HG02970 (cell line): ENCODE measurements at regions not wholly inside any gene's neighbourhood (a gene's known extent, or its start where the extent isn't known, plus 50 kb on each side); places are given as distances from the start of the nearest gene placed in this dataset.
"Not testable (repeated sequence)": the region's sequence is repeated elsewhere in the genome, so short reads cannot be mapped to it uniquely, and the experiment has no call there.

Experiments
- ATAC-seq: cut with Tn5 transposase; IDR thresholded peaks from one replicate; pipeline ENCODE4 v1.9.1; 2021; ENCODE audit warnings: mild to moderate bottlenecking, moderate library complexity, moderate number of reproducible peaks; ENCODE audit not compliant: unreplicated experiment, low FRiP score

- ATAC-seq: no peak
Measured at GRCh38 chr2:155930312-155930711, 402.2 kb downstream of the NR4A2 start.

DNA sequence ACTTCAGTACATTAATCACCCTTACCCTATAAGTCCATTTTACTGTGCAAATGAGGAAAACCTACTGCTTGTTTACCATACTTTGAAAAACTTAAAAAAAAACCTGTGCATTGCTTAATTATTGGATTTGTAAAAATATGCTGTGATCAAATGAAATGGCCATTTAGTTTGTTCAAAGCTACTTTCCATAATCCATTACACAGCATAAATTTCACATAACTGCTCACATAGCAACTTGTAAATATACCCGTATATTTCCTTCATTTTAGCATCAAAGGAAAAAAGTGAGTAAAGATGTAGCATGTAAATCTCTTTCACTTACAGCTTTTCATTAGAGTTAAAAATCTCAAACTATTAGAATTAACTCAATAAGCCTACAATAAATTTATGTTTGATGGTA is 415.1 kb downstream of the NR4A2 start:
- ATAC-seq: no peak

- no peak for ATAC-seq
Measured at GRCh38 chr2:155913356-155913755, 419.2 kb downstream of the NR4A2 start.

- no peak for ATAC-seq
Measured at GRCh38 chr2:155908567-155908966, 424.0 kb downstream of the NR4A2 start.

DNA sequence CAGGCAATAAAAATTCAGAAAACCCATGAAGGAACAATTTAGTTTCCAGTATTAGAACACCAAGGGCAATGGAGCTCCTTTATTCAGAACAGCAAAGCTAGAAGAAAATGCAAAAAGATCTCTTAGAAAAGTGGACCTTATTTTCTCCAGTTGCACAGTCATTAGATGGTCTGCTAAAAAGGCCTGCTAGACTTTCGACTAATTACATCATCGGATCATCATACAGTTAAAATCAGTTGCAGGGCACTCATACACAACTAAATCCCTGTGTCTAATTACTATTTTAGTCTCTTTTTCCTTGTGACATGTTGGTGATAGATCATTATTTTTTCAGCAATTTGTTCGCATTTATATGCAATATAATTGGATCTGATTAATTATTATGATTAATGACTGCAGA is 425.3 kb downstream of the NR4A2 start:
- ATAC-seq: no peak

DNA sequence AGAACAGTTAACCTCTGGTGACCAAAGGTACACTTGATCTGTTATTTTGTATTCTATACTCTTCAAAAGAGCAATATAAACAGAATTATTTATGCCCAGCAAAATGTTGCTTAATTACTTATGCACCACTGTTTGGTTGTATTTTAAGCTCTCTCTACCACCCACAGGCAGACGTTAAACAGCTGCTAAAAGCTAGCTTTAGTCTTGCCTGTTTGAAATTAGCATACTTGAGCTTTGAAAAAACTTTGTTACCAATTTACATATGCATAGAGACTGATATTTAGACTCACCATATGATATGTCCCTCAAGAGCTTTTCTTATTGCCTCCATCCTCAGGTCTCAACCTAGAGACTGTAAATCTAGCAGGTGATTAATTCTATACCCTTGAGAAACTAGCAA is 426.9 kb downstream of the NR4A2 start:
- no peak for ATAC-seq

GRCh38 chr2:155904720-155905119 is 427.8 kb downstream of the NR4A2 start:
- no peak for ATAC-seq

DNA sequence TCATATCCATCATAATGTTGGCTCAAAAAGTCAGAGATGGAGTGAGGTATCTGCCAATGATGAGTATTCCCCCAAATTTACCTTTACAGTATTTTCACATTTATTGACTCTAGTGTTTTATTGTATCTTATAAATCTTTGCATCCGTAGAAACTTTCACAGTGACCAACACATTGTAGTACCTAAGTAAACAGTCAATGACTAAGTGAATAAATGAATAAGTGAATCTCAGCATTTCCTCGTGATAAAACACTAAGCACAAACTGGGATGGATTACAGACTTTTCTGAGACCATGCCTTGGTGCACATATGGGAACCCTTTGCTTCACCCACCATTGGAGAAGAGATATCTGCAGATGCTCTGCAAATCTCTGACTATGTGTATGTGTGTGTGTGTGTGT is 429.9 kb downstream of the NR4A2 start:
- ATAC-seq: no peak

GRCh38 chr2:155895016-155895415 is 437.5 kb downstream of the NR4A2 start:
- ATAC-seq: no peak

DNA sequence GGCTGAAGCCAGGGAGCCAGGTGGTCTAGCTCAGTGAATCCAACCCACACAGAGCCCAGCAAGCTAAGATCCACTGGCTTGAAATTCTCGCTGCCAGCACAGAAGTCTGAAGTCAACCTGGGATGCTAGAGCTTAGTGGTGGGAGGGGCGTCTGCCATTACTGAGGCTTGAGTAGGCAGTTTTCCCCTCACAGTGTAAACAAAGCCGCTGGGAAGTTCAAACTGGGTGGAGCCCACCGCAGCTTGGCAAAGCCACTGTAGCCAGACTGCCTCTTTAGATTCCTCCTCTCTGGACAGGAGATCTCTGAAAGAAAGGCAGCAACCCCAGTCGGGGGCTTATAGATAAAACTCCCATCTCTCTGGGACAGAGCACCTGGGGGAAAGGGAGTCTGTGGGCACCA is 452.1 kb downstream of the NR4A2 start:
- ATAC-seq: not testable (repeated sequence)

- not testable (repeated sequence) for ATAC-seq
Measured at GRCh38 chr2:155879900-155880299, 452.6 kb downstream of the NR4A2 start.

DNA sequence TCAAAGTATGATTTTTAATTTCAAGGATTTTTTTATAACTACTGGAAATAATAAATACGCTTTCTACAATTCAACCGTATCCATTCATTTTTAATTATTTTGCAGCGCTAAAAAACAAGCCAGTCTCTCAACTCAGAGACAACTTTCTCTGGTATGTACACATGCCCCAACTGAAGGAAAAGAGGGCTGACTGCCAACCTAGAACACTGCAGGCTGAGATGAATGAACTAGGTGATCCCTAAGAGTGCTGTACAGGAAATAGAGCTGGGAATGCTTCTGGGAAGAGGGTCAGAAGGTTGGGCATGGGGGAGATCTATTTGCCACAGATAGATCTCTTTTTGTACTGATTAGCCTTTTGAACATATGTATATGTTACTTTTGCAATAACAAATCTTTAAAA is 460.1 kb downstream of the NR4A2 start:
- no peak for ATAC-seq

DNA sequence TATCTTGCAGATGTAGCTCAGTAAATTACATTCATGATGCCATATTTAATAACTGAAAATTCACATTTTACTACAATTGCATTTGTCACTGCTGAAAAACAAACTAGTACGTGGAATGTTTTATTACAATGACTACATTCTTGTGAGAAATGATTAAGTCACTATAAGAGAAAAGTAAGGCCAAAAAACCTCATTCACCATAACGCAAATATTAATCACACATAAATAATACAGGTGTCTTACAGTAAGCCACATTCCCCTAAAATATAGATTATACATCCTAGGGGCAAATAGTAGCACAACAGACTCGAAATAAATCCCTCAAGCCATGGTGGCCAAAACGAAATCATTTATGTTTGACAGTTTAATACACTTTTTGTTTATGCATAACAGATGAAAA is 460.6 kb downstream of the NR4A2 start:
- no peak for ATAC-seq

GRCh38 chr2:155867564-155867963 is 465.0 kb downstream of the NR4A2 start:
- no peak for ATAC-seq

DNA sequence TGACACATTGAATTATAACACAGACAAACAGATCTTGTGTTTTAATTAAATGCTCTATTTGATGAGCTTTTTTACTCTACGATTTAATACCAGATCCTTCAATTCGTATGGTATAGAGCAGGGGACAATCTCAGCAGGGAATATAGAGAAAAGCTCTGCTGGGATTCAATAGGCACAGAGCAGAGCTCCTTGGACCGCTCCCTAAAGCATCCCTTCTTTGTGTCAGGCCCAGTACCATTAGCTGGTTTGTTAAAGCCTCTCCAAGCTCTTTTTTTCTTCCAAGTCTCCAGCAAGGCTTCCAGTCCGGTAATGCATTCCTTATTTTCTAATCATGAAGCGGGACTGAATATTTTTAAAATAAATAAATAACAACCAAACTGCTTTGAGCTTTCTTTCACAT is 466.0 kb downstream of the NR4A2 start:
- no peak for ATAC-seq

- ATAC-seq: no peak
Measured at GRCh38 chr2:155852156-155852555, 480.4 kb downstream of the NR4A2 start.

GRCh38 chr2:155846259-155846658 is 486.3 kb downstream of the NR4A2 start:
- ATAC-seq: no peak

DNA sequence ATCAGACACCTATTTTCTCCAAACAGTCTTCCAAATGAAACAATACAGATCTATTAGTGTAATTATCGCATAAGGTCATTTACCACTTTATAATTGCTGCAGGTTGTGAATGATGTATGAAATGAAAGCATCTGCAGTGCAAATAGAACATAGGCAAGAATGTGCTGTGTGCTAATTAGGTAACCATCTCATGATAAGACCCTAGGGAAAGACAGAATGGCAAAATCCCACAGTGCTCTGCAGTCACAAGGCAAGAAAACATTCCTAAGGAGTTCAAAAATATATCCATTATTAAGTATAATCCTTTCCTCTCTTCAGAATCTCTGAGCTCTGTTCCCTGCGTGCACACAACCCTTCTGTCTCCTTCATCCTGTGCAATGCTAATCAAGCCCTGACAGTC is 488.1 kb downstream of the NR4A2 start:
- ATAC-seq: no peak

- ATAC-seq: no peak
Measured at GRCh38 chr2:155842103-155842502, 490.4 kb downstream of the NR4A2 start.

DNA sequence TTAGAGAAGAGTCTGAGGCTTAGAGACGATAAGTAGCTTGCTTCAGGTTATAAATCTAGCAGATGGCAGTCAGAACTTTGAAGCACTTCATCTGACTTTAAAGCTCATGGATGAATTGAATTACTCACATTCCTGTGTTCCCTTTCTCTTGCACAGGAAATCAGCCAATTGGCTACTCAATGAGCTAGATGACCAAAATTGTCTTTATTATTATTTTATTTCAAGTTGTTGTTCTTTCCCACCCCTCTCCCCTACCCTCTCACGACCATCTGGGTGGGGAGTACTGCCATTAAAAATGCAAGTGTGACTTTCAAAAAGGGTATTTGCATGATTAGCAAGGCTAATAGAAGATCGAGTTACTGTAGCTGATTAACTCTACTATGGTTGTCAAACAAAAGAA is 491.1 kb downstream of the NR4A2 start:
- no peak for ATAC-seq

GRCh38 chr2:155840661-155841060 is 491.9 kb downstream of the NR4A2 start:
- no peak for ATAC-seq

- no peak for ATAC-seq
Measured at GRCh38 chr2:155839991-155840390, 492.5 kb downstream of the NR4A2 start.

DNA sequence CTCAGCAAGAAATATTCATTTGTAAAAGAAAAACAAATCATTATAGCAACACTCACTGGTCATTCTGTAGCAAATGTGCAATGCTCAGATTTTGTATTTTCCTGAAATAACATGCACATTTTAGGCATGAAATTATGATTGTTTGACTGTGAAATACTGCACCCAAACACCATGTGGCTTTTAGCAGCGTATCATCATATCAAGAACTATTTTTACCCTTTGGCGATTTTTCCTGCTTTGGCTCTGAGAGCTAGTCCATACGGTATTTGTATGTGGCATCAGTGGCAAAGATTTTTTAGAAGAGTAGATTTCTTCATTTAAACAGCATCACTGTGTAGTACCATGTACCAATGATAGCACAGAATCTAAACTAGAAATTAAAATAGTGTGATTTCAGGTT is 493.1 kb downstream of the NR4A2 start:
- no peak for ATAC-seq
